NCI-H128 (cell line): ENCODE measurements at regions not wholly inside any gene's neighbourhood (a gene's known extent, or its start where the extent isn't known, plus 50 kb on each side); places are given as distances from the start of the nearest gene placed in this dataset.

Experiments
- DNase-seq: peaks from one replicate; lab custom pipeline; 2025; ENCODE audit not compliant: unreplicated experiment; lab: John Stamatoyannopoulos, UW

DNA sequence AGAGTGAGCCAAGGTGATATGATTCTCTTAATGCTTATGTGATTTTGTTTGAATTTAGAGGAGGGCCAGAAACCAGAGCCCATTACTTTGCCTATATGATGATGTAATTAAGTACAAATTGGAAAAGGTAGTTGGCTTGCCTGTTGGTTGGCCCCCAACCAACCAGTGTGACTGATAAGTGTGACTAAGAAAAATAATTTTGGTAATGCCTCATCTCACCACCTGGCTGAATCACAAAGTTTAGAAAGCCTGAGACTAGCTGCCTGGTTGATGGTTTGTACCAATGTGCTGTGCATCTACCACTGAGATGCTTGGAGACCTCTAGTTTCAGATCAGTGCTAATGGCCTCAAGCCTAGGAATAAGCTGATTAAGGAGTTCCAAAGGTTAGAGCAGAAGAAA, 338.7 kb downstream of the CDH2 start:
- DNase-seq = no peak

DNA sequence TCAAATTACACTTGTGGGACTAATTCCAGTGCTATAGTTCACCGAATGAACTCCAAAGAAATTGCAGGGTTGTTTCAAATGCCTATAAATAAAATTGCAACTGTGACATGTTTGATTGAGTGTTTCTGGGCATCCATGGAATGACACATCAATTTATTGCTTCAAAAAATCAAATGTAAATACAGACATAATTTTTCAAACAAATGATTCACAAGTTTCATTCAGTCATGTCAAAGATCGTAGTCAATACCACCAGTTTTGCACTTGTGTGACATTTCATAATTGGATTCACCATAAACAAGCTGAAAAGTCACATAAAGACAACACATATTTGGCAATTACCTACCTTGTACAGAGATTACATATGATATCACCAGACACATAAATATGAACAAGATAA, 350.8 kb downstream of the CDH2 start:
- no peak for DNase-seq

GRCh38 chr18:27825689-27826088, 351.2 kb downstream of the CDH2 start:
- DNase-seq = no peak

DNA sequence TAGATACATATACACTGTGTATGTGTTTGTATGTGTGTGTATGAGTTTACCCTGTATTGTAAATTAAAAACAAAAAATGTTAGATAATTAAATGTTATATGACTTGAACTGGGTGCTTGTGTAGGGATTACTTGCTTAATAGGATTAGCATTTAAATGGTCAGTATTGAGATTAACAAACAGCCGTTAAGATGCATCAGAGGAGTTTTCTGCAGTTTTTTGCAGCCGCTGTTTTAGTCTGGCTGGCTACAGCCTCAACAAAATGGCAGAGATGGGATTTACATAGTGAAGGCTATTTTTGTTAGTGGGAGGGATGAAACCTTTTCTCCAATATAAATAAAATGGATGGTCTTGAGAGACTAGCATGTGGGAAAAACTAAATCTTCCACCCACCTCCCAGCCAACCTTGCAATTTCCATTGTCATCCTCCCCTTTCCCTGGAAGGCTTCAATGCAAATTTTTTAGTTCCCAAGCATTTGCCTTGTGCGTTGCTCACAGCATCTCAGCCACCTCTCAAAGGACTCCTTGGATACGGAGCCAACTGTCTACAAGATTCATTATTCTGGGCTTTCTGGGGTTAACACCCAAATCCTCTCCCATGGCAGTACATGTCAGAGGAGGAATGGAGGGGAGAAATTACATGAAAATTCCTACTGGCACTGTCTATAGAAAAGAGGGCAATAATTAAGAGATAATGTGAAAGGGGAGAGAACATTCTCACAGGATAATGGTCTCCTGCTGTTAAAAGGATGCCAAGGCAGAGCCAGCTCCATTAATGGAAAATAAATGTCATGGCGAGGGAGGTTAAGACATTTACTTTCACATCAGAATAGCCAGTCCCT, 351.9 kb downstream of the CDH2 start:
- DNase-seq = no peak

GRCh38 chr18:27824275-27824674, 352.7 kb downstream of the CDH2 start:
- no peak for DNase-seq

- no peak for DNase-seq
These were observed 353.9 kb downstream of the CDH2 start for GRCh38 chr18:27823053-27823452.

GRCh38 chr18:27808683-27809082, 368.2 kb downstream of the CDH2 start:
- DNase-seq = no peak

GRCh38 chr18:27803957-27804356, 373.0 kb downstream of the CDH2 start:
- no peak for DNase-seq

DNA sequence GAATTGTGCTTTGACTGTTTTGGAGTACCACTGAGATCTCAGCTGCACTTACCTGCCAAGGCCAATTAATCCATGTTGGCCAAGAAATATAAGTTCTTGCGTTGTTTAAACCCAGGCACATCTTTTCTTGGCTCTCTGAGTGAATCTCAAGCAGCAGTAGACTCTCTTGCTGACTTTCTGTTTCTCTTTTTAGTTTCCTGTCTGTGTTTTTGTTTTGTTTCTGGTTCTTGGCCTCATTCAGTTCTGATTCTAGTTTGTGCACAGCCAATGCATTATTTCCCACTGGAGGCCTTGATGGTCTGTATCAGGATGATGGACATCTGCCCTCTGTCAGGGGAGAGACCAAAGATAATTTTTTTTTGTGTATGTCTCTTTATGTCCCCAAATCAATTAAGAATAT, 379.4 kb downstream of the CDH2 start:
- DNase-seq = no peak

GRCh38 chr18:27794181-27794926, 382.6 kb downstream of the CDH2 start:
- no peak for DNase-seq

GRCh38 chr18:27793013-27793785, 383.7 kb downstream of the CDH2 start:
- no peak for DNase-seq

DNA sequence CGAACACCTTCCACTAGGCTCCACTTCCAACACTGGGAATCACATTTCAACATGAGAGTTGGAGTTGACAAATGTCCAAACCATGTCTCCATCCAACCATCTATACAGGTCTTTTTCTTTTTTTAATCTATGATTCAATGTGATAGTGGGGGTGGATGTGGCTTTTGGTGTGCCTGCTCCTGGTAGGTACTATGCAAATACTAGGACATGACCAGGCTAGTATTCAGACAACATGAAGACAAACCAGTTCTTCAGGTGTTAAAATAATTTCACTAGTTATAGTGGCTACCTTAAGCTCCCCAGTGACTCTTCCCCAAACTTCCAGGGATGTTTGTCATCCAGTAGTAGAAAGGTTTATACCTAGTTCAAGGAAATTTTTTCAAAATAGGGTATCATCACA, 387.5 kb downstream of the CDH2 start:
- DNase-seq = no peak

- no peak for DNase-seq
These were observed 389.4 kb downstream of the CDH2 start for GRCh38 chr18:27787547-27787946.

DNA sequence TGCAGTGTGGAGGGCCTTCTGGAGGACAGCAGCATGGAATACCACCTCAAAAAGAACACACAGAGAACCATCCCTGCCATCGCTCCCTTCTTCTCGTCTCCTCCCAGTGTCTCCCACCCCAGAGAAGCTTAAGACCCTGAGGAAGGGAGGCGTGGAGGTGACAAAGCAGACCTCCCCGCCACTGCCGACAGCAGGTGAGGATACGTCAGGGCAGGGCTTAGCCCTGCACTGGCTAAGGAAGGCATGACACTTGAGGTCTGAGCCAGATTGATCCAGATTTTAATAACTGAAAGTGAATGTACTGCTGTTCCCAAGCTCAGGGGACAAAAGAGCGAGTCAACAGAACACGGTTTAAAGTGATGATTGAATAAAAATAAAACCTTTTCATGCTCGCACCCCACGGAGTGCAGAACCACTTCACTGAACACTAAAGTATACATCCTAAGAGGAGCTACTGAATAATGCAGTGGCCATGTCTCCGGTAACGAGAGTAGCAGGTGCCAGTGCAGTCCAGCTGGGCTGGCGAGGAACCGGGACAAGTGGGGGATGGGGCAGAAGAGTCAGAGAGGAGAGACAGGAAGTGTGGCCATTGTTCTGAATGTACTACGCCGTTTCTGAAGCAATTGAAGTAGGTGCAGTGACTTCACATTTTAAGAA, 391.0 kb downstream of the CDH2 start:
- DNase-seq = peak; percentile 92

- no peak for DNase-seq
These were observed 396.7 kb downstream of the CDH2 start for GRCh38 chr18:27780061-27780745.

- DNase-seq = no peak
These were observed 398.0 kb downstream of the CDH2 start for GRCh38 chr18:27778925-27779324.

DNA sequence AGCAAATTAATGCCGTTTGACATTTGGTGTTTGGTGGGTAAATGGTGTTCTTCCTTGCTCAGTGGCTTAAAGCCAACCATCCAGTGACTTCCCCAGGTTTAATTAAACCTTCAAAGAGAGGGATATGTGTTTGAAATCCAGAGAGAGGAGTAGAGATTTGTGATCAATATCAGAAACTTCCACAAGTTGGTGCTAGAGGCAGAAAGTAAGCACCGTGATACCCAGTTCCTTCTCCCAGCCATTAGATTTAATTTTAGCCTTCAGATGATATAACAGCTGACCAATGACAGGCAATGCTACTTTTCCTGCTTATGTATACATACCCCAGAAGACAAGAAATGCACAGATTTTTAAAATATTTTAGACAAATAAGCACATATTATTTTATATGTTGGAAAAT, 398.5 kb downstream of the CDH2 start:
- no peak for DNase-seq

- DNase-seq = no peak
These were observed 404.8 kb downstream of the CDH2 start for GRCh38 chr18:27772081-27772480.

DNA sequence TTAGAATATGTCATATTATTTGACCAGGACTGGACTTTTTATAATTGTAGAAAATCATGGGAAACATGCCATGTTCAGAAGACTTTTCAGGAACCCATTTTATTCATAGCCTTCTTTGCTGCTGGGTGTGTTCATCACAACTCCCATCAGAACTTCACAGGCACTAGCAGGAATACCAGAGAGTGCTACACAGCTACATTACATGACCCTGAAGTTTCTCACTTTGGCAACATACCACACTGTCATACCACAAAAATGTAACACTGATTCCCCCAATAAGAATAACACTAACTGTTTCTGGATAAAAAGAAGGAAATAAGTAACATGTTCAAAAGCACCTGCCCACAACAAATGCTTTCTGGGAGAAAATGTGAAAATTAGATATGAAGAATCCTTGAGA, 405.4 kb downstream of the CDH2 start:
- no peak for DNase-seq

DNA sequence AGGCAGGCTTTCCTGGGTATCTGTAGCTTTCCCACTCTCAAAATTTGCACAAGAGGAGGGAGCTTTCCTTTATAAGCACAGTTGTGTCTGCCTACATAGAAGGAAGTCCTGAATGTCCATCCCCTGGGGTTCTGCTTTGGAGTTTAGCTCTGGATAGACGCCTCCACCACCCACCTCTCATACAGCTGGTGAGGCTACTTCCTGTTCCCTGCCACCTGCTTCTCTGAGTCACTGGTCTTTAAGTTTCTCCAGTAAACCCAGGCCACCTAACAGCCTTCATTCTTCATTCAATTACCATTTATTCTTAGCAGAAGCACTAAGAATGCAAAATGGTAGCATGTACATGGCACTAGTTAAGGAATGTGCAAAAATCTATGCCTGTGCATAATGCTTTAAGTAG, 407.8 kb downstream of the CDH2 start:
- no peak for DNase-seq

GRCh38 chr18:27763936-27764335, 413.0 kb downstream of the CDH2 start:
- DNase-seq = no peak
